T-cell (primary cell): ENCODE measurements at regions not wholly inside any gene's neighbourhood (a gene's known extent, or its start where the extent isn't known, plus 50 kb on each side); places are given as distances from the start of the nearest gene placed in this dataset.

ENCODE experiments used
- ATAC-seq, 4 experiments: fragments of 200-7000 bp in 3 of 4; fragments of 150-1000 bp in 1 of 4; cut with Tn5 transposase; replicated peaks in 1 of 4; 1 replicate in 3 of 4; 2 replicates in 1 of 4; pipeline ENCODE4 v1.10.0; 2021; ENCODE audit warnings: moderate library complexity in 3 of 4, mild to moderate bottlenecking in 2 of 4, moderate number of reproducible peaks in 1 of 4
- CTCF ChIA-PET, 2 donors: fragments of 300-600 bp; sonication (Branson Sonifier 250); formaldehyde crosslinking; loops; one replicate each; lab custom pipeline; 2022; ENCODE audit warnings: antibody characterized with exemption in 2 of 2; lab: Charles Lee
- POLR2A ChIA-PET, 2 donors: fragments of 300-600 bp; sonication (Branson Sonifier 250); formaldehyde crosslinking; loops; one replicate each; lab custom pipeline; 2022; ENCODE audit warnings: antibody characterized with exemption in 2 of 2; lab: Charles Lee
- DNase-seq, 35 experiments: peaks; one replicate each; pipeline versions ENCODE4 v3.0.0 to v3.0.0-alpha.2; 2013 to 2023
- H3K27ac ChIP-seq: one replicate; pipeline ENCODE4 v1.5.1; 2013; ENCODE audit warnings: low read length
- H3K27me3 ChIP-seq, 2 experiments: replicated peaks in 1 of 2; 1 replicate in 1 of 2; 2 replicates in 1 of 2; pipeline versions ENCODE4 v1.6.1 to v1.7.0; 2013; ENCODE audit warnings: low read length in 1 of 2, mixed read lengths in 1 of 2; ENCODE audit not compliant: control insufficient read depth in 2 of 2, insufficient read depth in 2 of 2; ENCODE audit errors: extremely low read depth in 1 of 2
- H3K36me3 ChIP-seq, 2 donors: 1 replicate in 1 of 2; 2 replicates in 1 of 2; pipeline versions ENCODE4 v1.6.1 to v1.7.0; 2013; ENCODE audit warnings: low read length in 1 of 2; ENCODE audit not compliant: control insufficient read depth in 2 of 2, insufficient read depth in 1 of 2; ENCODE audit errors: extremely low read depth in 1 of 2
- H3K4me1 ChIP-seq, 2 experiments: 1 replicate in 1 of 2; 2 replicates in 1 of 2; pipeline versions ENCODE4 v1.6.1 to v1.7.0; 2013; ENCODE audit warnings: low read length in 2 of 2, mixed read lengths in 1 of 2; ENCODE audit not compliant: insufficient read depth in 2 of 2, control insufficient read depth in 1 of 2; ENCODE audit errors: extremely low read depth in 1 of 2
- H3K4me3 ChIP-seq, 2 donors: 1 replicate in 1 of 2; 2 replicates in 1 of 2; pipeline versions ENCODE4 v1.5.1 to v1.7.0; 2013; ENCODE audit warnings: mild to moderate bottlenecking in 2 of 2, low read length in 1 of 2, moderate library complexity in 1 of 2; ENCODE audit not compliant: control insufficient read depth in 1 of 2; ENCODE audit errors: extremely low read depth in 1 of 2
- H3K9me3 ChIP-seq: 2 replicates; pipeline ENCODE4 v1.7.0; 2013
- H3K27ac Mint-ChIP-seq, 2 donors: one replicate each; pipeline ENCODE4 v1.8.0; 2020 to 2021; ENCODE audit warnings: mild to moderate bottlenecking in 2 of 2, mixed read lengths in 2 of 2
- H3K27me3 Mint-ChIP-seq, 2 donors: one replicate each; pipeline ENCODE4 v1.8.0; 2021 to 2022; ENCODE audit warnings: mixed read lengths in 2 of 2
- H3K36me3 Mint-ChIP-seq: one replicate; pipeline ENCODE4 v1.8.0; 2021; ENCODE audit warnings: mixed read lengths
- H3K4me1 Mint-ChIP-seq, 3 donors: one replicate each; pipeline ENCODE4 v1.8.0; 2020 to 2022; ENCODE audit warnings: mixed read lengths in 3 of 3, mild to moderate bottlenecking in 1 of 3
- H3K4me3 Mint-ChIP-seq, 3 donors: one replicate each; pipeline ENCODE4 v1.8.0; 2020 to 2022; ENCODE audit warnings: mild to moderate bottlenecking in 3 of 3, mixed read lengths in 3 of 3, moderate library complexity in 3 of 3
- H3K9me3 Mint-ChIP-seq, 3 donors: one replicate each; pipeline ENCODE4 v1.8.0; 2020 to 2022; ENCODE audit warnings: mixed read lengths in 3 of 3
- WGBS: methylation state at CpG from one replicate; pipeline ENCODE4 v1.1.5; 2013; ENCODE audit warnings: missing lambda C conversion rate; ENCODE audit not compliant: insufficient coverage; 5-methylcytosine and 5-hydroxymethylcytosine counted together

- 83% methylated on average over 1 of the region's 3 CpGs for WGBS
- Mint-ChIP-seq H3K27ac (no peak overlapping the region), H3K4me1 (no peaks in the 10 kb centered on the region), H3K4me3 (no peak overlapping the region), H3K27me3 (peaks cover 0 to 4% of the 10 kb centered on the region in 2 donors), H3K36me3 (no peaks in the 10 kb centered on the region), H3K9me3 (peaks cover 0 to 6% (median 0%) of the 10 kb centered on the region in 3 donors)
- Histone ChIP-seq H3K27ac (no peak overlapping the region), H3K36me3 (no peaks in the 10 kb centered on the region), H3K27me3 (no peaks in the 10 kb centered on the region), H3K4me3 (no peak overlapping the region), H3K4me1 (no peaks in the 10 kb centered on the region), H3K9me3 (no peaks in the 10 kb centered on the region)
- no peak for ATAC-seq
- DNase-seq = no peak
- ChIA-PET POLR2A (no interaction called here), CTCF (no interaction called here)
Observed at GRCh38 chr11:122170815-122171475, 54.9 kb upstream of the BLID start.

GRCh38 chr11:122168218-122168617, 52.2 kb upstream of the BLID start:
- Mint-ChIP-seq H3K9me3 (peaks cover 0 to 10% (median 0%) of the 10 kb centered on the region in 3 donors), H3K36me3 (no peaks in the 10 kb centered on the region), H3K4me1 (no peaks in the 10 kb centered on the region), H3K4me3 (no peak overlapping the region), H3K27ac (no peak overlapping the region), H3K27me3 (peaks cover 2 to 11% of the 10 kb centered on the region in 2 donors)
- Histone ChIP-seq H3K4me3 (no peak overlapping the region), H3K9me3 (no peaks in the 10 kb centered on the region), H3K27me3 (no peaks in the 10 kb centered on the region), H3K36me3 (no peaks in the 10 kb centered on the region), H3K4me1 (no peaks in the 10 kb centered on the region), H3K27ac (no peak overlapping the region)
- WGBS = no CpG with 5 or more reads among the region's 3 CpGs
- CTCF ChIA-PET = no interaction called here
- ATAC-seq (no peak), DNase-seq (no peak)
- POLR2A ChIA-PET = no interaction called here

GRCh38 chr11:122167100-122167499, 51.1 kb upstream of the BLID start:
- Histone ChIP-seq H3K9me3 (no peaks in the 10 kb centered on the region), H3K4me1 (no peaks in the 10 kb centered on the region), H3K27me3 (no peaks in the 10 kb centered on the region), H3K4me3 (no peak overlapping the region), H3K36me3 (no peaks in the 10 kb centered on the region), H3K27ac (no peak overlapping the region)
- CTCF ChIA-PET = no interaction called here
- Mint-ChIP-seq H3K9me3 (peaks cover 0 to 10% (median 0%) of the 10 kb centered on the region in 3 donors), H3K4me1 (no peaks in the 10 kb centered on the region), H3K27me3 (peaks cover 2 to 11% of the 10 kb centered on the region in 2 donors), H3K4me3 (no peak overlapping the region), H3K27ac (no peak overlapping the region), H3K36me3 (no peaks in the 10 kb centered on the region)
- 90% methylated on average over 2 of the region's 3 CpGs for WGBS
- no peak for ATAC-seq
- DNase-seq = no peak
- POLR2A ChIA-PET = no interaction called here

- Histone ChIP-seq H3K9me3 (no peaks in the 10 kb centered on the region), H3K27me3 (no peaks in the 10 kb centered on the region), H3K4me1 (no peaks in the 10 kb centered on the region), H3K36me3 (no peaks in the 10 kb centered on the region), H3K4me3 (no peak overlapping the region), H3K27ac (no peak overlapping the region)
- 93% methylated on average over 4 of the region's 7 CpGs for WGBS
- POLR2A ChIA-PET = interaction anchor here in 1 of 2 donors (0.6 kb wide), 1 partner anchor 130 kb away, joined by 9 read pairs; no protein-coding TSS in a partner anchor
- peaks cover 2 to 7% of the 10 kb centered on the region in 2 donors for H3K27me3 Mint-ChIP-seq
- H3K36me3 Mint-ChIP-seq = no peaks in the 10 kb centered on the region
- H3K9me3 Mint-ChIP-seq = peaks cover 0 to 9% (median 0%) of the 10 kb centered on the region in 3 donors
- ATAC-seq = no peak
- DNase-seq = no peak
- no peak overlapping the region for H3K27ac Mint-ChIP-seq
- CTCF ChIA-PET = interaction anchor here in 1 of 2 donors (0.5 kb wide), 1 partner anchor 17 kb away, joined by 4 read pairs; no protein-coding TSS in a partner anchor
- H3K4me1 Mint-ChIP-seq = no peaks in the 10 kb centered on the region
- no peak overlapping the region for H3K4me3 Mint-ChIP-seq
Observed at GRCh38 chr11:122165607-122166371, 49.8 kb upstream of the BLID start.
